Thymus (tissue), 11 donors: ENCODE measurements at regions not wholly inside any gene's neighbourhood (a gene's known extent, or its start where the extent isn't known, plus 50 kb on each side); places are given as distances from the start of the nearest gene placed in this dataset.
"Not testable (repeated sequence)": the region's sequence is repeated elsewhere in the genome, so short reads cannot be mapped to it uniquely, and the experiment has no call there.

ENCODE experiments used
- DNase-seq, 9 donors: peaks; one replicate each; pipeline ENCODE4 v3.0.0-alpha.2; 2013; ENCODE audit warnings: low spot score in 9 of 9, low read depth in 6 of 9, missing footprints in 1 of 9
- H3K27ac ChIP-seq, 2 donors: one replicate each; pipeline ENCODE4 v1.5.1; 2013; ENCODE audit warnings: control low read depth in 1 of 2, low read depth in 1 of 2, low read length in 1 of 2, mild to moderate bottlenecking in 1 of 2, moderate library complexity in 1 of 2
- H3K27me3 ChIP-seq, 2 donors: one replicate each; pipeline ENCODE4 v1.5.1; 2013; ENCODE audit warnings: low read length in 1 of 2; ENCODE audit not compliant: control insufficient read depth in 2 of 2, insufficient read depth in 1 of 2
- H3K36me3 ChIP-seq, 2 donors: one replicate each; pipeline ENCODE4 v1.5.1; 2013; ENCODE audit warnings: low read length in 1 of 2, mild to moderate bottlenecking in 1 of 2, moderate library complexity in 1 of 2; ENCODE audit not compliant: control insufficient read depth in 2 of 2, insufficient read depth in 2 of 2
- H3K4me1 ChIP-seq, 2 donors: one replicate each; pipeline ENCODE4 v1.5.1; 2013; ENCODE audit warnings: low read length in 2 of 2; ENCODE audit not compliant: control insufficient read depth in 2 of 2, insufficient read depth in 2 of 2
- H3K4me3 ChIP-seq, 2 donors: one replicate each; pipeline ENCODE4 v1.5.1; 2013; ENCODE audit warnings: low read length in 2 of 2, control low read depth in 1 of 2, mild to moderate bottlenecking in 1 of 2
- H3K9me3 ChIP-seq, 2 donors: one replicate each; pipeline ENCODE4 v1.5.1; 2013; ENCODE audit warnings: low read length in 1 of 2, mild to moderate bottlenecking in 1 of 2; ENCODE audit not compliant: control insufficient read depth in 2 of 2, insufficient read depth in 1 of 2
- WGBS: extraction: QIAGEN DNeasy Blood & Tissue Kit; methylation state at CpG from one replicate; pipeline ENCODE4 v1.1.7; 2013; 5-methylcytosine and 5-hydroxymethylcytosine counted together
- donor health status: healthy.

DNA sequence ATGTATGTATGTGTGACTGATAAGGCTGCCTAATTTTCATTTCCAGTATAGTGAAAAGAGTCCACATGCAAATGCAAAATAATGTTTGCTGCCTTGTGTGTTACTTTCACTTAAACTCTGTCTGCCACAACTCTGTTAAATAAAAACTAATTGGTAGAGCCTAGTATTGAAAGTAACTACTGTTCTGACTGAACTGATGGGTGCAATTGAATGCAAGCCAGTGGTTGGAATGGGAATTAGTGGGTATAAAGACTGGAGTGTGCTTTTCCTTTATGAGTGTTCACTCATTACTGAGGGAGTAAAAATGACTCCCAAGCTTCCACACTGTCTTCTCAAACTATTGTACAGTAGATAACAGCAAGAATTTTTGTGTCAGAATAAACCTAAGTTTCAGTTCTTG lies 571.0 kb downstream of the TMTC2 start:
- Histone ChIP-seq H3K27me3 (no peaks in the 10 kb centered on the region), H3K36me3 (no peaks in the 10 kb centered on the region), H3K27ac (no peak overlapping the region), H3K9me3 (peaks cover 0 to under 1% of the 10 kb centered on the region in 2 donors), H3K4me3 (no peak overlapping the region), H3K4me1 (no peaks in the 10 kb centered on the region)
- no peak for DNase-seq

- H3K4me1 ChIP-seq, result no peaks in the 10 kb centered on the region
- H3K4me3 ChIP-seq, result no peak overlapping the region
- no peak for DNase-seq
- no peaks in the 10 kb centered on the region for H3K27me3 ChIP-seq
- no peaks in the 10 kb centered on the region for H3K36me3 ChIP-seq
- H3K9me3 ChIP-seq, result peaks cover 0 to 4% of the 10 kb centered on the region in 2 donors
- no peak overlapping the region for H3K27ac ChIP-seq
- 90% methylated on average over 3 of the region's 3 CpGs for WGBS
Observed at GRCh38 chr12:83256562-83256961, 569.9 kb downstream of the TMTC2 start.

DNA sequence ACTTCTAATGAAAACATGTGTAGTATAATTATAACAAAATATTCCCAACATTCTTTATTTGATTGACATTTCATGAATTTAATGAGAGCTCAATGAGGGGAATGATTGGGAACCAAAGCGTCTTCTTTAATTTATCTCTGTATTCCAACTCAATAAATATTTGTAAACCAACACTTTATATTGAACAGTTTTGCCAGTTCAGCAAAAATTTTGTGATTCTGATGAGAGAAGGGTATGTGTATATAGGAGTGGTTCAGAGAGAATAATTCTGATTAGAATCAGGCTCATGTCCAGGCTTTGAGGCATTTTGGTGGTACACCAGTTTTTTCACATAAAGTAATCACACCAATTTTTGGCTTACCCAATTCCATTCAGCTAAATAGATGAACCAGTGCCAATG lies 564.2 kb downstream of the TMTC2 start:
- Histone ChIP-seq H3K27me3 (no peaks in the 10 kb centered on the region), H3K27ac (no peak overlapping the region), H3K4me3 (no peak overlapping the region), H3K4me1 (no peaks in the 10 kb centered on the region), H3K9me3 (peaks cover 0 to 11% of the 10 kb centered on the region in 2 donors), H3K36me3 (no peaks in the 10 kb centered on the region)
- no peak for DNase-seq
- 97% methylated on average over 1 of the region's 1 CpG for WGBS

DNA sequence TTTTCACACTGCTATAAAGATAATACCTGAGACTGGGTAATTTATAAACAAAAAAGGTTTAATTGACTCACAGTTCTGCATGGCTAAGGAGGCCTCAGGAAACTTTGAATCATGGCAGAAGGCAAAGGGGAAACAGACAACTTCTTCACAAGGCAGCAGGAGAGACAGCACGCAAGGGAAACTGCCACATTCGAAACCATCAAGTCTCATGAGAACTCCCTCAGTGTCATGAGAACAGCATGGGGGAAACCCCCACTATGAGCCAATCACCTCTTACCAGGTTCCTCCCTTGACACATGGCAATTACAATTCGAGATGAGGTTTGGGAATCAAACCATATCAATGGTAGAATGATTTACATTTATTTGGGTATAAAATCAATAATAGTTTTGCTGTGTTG lies 558.5 kb downstream of the TMTC2 start:
- no peak overlapping the region for H3K4me3 ChIP-seq
- H3K9me3 ChIP-seq, result peaks cover 0 to 7% of the 10 kb centered on the region in 2 donors
- WGBS, result 88% methylated on average over 3 of the region's 3 CpGs
- H3K27ac ChIP-seq, result no peak overlapping the region
- no peaks in the 10 kb centered on the region for H3K36me3 ChIP-seq
- no peaks in the 10 kb centered on the region for H3K27me3 ChIP-seq
- H3K4me1 ChIP-seq, result no peaks in the 10 kb centered on the region
- DNase-seq, result no peak

DNA sequence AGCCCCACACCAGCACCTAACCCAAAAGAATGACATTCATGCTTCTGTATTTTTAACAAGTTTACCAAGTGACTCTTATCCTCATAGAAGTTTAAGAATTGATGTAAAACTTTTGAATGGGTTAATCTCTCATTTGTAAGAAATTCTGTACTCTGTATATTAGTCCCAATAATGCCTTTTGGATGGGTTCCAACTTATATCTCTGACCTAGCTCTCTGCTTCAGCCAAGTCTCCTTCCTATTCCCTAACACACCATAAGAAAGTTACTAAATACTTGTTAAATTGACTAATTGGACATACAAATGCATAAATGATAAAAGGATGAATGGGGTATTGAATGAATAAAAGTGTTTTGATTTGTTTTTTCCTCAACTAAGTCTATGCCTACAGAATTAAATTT lies 557.3 kb downstream of the TMTC2 start:
- H3K4me3 ChIP-seq, result no peak overlapping the region
- no peak for DNase-seq
- no peaks in the 10 kb centered on the region for H3K4me1 ChIP-seq
- H3K9me3 ChIP-seq, result no peaks in the 10 kb centered on the region
- no peaks in the 10 kb centered on the region for H3K27me3 ChIP-seq
- H3K36me3 ChIP-seq, result no peaks in the 10 kb centered on the region
- H3K27ac ChIP-seq, result no peak overlapping the region

- not testable (repeated sequence) for H3K27me3 ChIP-seq, H3K36me3 ChIP-seq, H3K4me3 ChIP-seq, H3K9me3 ChIP-seq, H3K27ac ChIP-seq, DNase-seq, H3K4me1 ChIP-seq
Observed at GRCh38 chr12:83233987-83234386, 547.3 kb downstream of the TMTC2 start.

GRCh38 chr12:83226960-83227359 lies 540.3 kb downstream of the TMTC2 start:
- DNase-seq, H3K4me1 ChIP-seq, H3K9me3 ChIP-seq, H3K4me3 ChIP-seq, H3K27ac ChIP-seq, H3K27me3 ChIP-seq, H3K36me3 ChIP-seq: not testable (repeated sequence)

GRCh38 chr12:83225806-83226205 lies 539.1 kb downstream of the TMTC2 start:
- 94% methylated on average over 3 of the region's 3 CpGs for WGBS
- Histone ChIP-seq H3K27ac (no peak overlapping the region), H3K4me1 (no peaks in the 10 kb centered on the region), H3K27me3 (no peaks in the 10 kb centered on the region), H3K9me3 (no peaks in the 10 kb centered on the region), H3K36me3 (no peaks in the 10 kb centered on the region), H3K4me3 (no peak overlapping the region)
- DNase-seq, result no peak

GRCh38 chr12:83224012-83224411 lies 537.3 kb downstream of the TMTC2 start:
- Histone ChIP-seq H3K4me1 (no peaks in the 10 kb centered on the region), H3K4me3 (no peak overlapping the region), H3K27ac (no peak overlapping the region), H3K27me3 (no peaks in the 10 kb centered on the region), H3K36me3 (no peaks in the 10 kb centered on the region), H3K9me3 (no peaks in the 10 kb centered on the region)
- DNase-seq, result no peak
- WGBS, result 36% methylated on average over 5 of the region's 5 CpGs

GRCh38 chr12:83220774-83221173 lies 534.1 kb downstream of the TMTC2 start:
- WGBS, result 93% methylated on average over 2 of the region's 2 CpGs
- no peaks in the 10 kb centered on the region for H3K4me1 ChIP-seq
- H3K9me3 ChIP-seq, result no peaks in the 10 kb centered on the region
- no peak overlapping the region for H3K4me3 ChIP-seq
- no peak overlapping the region for H3K27ac ChIP-seq
- no peak for DNase-seq
- no peaks in the 10 kb centered on the region for H3K27me3 ChIP-seq
- no peaks in the 10 kb centered on the region for H3K36me3 ChIP-seq
